Thyroid gland (tissue), 4 donors: ENCODE measurements at regions not wholly inside any gene's neighbourhood (a gene's known extent, or its start where the extent isn't known, plus 50 kb on each side); places are given as distances from the start of the nearest gene placed in this dataset.

Source experiments
- POLR2A ChIP-seq, 2 donors: fragments of 450-650 bp; IDR thresholded peaks; one replicate each; pipeline ENCODE4 v1.6.1; 2017; ENCODE audit warnings: antibody characterized with exemption in 2 of 2, mild to moderate bottlenecking in 2 of 2, moderate library complexity in 1 of 2
- TF ChIP-seq, protein P1 (sequence below), 6 experiments: fragments of 200-600 bp in 3 of 6; fragments of 450-650 bp in 3 of 6; sonication (generic) in 3 of 6; IDR thresholded peaks; one replicate each; pipeline ENCODE4 v1.5.1; 2016 to 2019; ENCODE audit warnings: antibody characterized with exemption in 6 of 6, mild to moderate bottlenecking in 2 of 6, inconsistent platforms in 1 of 6, moderate library complexity in 1 of 6

DNA sequence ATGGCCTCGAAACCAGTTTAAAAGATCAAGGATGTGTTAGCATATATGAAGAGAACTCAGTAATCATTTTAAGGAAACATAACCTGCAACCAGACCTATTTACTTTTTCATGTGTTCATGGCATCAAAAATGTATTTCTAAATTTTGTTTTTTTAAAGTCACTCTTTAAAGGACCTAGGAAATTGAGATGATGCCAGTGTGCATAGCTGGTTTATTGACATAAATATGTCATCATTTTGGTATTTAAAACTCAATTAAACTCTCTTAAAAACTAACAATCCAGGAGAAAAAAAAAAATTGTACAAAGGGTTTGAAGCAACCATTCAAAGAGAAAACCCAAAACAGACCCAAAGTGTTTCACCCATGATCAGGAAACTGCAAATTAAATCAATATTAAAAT lies 198.9 kb upstream of the RND3 start:
- no peak for TF ChIP-seq POLR2A (IDR thresholded peaks at IDR 0.05)
- TF ChIP-seq, protein P1, sequence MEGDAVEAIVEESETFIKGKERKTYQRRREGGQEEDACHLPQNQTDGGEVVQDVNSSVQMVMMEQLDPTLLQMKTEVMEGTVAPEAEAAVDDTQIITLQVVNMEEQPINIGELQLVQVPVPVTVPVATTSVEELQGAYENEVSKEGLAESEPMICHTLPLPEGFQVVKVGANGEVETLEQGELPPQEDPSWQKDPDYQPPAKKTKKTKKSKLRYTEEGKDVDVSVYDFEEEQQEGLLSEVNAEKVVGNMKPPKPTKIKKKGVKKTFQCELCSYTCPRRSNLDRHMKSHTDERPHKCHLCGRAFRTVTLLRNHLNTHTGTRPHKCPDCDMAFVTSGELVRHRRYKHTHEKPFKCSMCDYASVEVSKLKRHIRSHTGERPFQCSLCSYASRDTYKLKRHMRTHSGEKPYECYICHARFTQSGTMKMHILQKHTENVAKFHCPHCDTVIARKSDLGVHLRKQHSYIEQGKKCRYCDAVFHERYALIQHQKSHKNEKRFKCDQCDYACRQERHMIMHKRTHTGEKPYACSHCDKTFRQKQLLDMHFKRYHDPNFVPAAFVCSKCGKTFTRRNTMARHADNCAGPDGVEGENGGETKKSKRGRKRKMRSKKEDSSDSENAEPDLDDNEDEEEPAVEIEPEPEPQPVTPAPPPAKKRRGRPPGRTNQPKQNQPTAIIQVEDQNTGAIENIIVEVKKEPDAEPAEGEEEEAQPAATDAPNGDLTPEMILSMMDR (IDR thresholded peaks at IDR 0.05), result no peak
